ENCODE measurements at regions not wholly inside any gene's neighbourhood (a gene's known extent, or its start where the extent isn't known, plus 50 kb on each side); places are given as distances from the start of the nearest gene placed in this dataset.
A peak's percentile ranks its signal among the peaks of the same experiment; 100 is the strongest.

DNA sequence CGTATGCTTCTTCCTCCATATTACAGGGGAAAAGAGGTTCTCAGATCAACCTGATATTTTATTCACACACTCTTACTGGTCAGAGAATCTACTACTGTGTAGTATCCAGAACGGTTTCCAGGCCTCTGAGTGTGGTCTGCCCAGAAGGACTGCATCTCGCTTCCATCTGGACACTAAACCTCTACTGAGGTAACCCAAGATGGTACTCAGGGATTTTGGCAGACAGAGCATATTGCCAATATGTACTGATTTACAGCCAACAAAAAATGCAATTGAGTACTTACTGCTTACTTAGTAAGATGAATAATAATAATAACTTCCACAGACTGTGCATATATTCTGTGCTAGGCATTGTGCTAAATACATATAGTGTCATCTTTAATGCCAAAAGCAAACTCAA is 55.8 kb downstream of the CYRIA start:
- no peak for DNase-seq (ENCODE audit: extremely low read depth, insufficient read length)
- TF ChIP-seq, protein P1, sequence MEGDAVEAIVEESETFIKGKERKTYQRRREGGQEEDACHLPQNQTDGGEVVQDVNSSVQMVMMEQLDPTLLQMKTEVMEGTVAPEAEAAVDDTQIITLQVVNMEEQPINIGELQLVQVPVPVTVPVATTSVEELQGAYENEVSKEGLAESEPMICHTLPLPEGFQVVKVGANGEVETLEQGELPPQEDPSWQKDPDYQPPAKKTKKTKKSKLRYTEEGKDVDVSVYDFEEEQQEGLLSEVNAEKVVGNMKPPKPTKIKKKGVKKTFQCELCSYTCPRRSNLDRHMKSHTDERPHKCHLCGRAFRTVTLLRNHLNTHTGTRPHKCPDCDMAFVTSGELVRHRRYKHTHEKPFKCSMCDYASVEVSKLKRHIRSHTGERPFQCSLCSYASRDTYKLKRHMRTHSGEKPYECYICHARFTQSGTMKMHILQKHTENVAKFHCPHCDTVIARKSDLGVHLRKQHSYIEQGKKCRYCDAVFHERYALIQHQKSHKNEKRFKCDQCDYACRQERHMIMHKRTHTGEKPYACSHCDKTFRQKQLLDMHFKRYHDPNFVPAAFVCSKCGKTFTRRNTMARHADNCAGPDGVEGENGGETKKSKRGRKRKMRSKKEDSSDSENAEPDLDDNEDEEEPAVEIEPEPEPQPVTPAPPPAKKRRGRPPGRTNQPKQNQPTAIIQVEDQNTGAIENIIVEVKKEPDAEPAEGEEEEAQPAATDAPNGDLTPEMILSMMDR (IDR thresholded peaks at IDR 0.05; ENCODE audit: insufficient read depth, low read length, poor library complexity, severe bottlenecking) = no peak
- Histone ChIP-seq H3K36me3 (ENCODE audit: control insufficient read depth, insufficient read depth, low read length) (no peaks in the 10 kb centered on the region), H3K27me3 (replicated peaks; ENCODE audit: control insufficient read depth, insufficient read depth, low read length) (no peaks in the 10 kb centered on the region), H3K4me3 (replicated peaks; ENCODE audit: low read depth, low read length) (no peak overlapping the region)

DNA sequence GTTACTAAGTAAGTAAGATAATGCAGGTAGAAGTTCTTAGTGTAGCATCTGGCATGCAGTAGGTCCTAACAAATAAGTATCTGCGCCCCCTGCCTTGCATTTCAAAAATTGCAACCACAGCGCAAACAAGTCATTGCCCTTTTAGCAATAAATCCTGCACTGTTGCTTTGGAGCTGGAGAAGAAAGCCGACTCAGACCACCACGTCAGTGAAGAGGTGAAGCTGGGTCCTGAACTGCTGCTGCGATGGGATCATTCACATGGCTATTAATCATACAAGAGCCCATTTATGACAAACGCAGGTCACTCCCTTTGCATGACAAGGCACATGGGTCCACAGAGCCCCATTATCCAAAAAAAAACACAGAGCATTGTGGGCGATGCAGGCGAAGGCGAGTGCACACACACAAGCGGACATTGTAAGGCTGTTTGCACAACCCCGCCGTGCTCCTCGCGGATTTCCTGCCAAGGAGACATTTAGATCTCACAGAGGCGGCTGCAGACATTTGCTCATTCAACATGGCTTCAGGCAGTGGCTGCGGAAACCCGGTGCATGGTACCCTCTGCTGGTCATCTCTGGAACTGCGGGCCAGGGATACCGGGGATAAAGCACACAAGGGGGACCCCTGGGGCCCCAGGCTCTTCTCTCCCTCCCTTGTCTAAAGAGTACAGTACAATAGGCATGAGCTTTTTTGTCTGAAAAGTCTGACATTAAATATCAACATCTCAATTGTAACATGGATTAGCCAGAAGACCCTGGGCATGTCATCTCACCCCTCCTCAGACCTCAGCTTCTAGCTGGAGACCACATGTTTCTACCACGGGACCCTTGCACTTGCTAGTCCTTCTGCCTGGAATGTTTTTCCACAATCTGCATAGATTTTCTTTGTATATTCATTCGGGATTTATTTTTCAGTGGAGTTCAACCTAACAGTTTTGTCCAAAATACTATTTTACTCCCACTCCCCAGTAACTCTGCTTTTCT is 56.7 kb downstream of the CYRIA start:
- Histone ChIP-seq H3K36me3 (ENCODE audit: control insufficient read depth, insufficient read depth, low read length) (no peaks in the 10 kb centered on the region), H3K4me3 (replicated peaks; ENCODE audit: low read depth, low read length) (peak overlapping the region; percentile 41), H3K27me3 (replicated peaks; ENCODE audit: control insufficient read depth, insufficient read depth, low read length) (no peaks in the 10 kb centered on the region)
- TF ChIP-seq, protein P1 (IDR thresholded peaks at IDR 0.05; ENCODE audit: insufficient read depth, low read length, poor library complexity, severe bottlenecking) = peak; percentile 98
- DNase-seq (ENCODE audit: extremely low read depth, insufficient read length) = peak; percentile 69

DNA sequence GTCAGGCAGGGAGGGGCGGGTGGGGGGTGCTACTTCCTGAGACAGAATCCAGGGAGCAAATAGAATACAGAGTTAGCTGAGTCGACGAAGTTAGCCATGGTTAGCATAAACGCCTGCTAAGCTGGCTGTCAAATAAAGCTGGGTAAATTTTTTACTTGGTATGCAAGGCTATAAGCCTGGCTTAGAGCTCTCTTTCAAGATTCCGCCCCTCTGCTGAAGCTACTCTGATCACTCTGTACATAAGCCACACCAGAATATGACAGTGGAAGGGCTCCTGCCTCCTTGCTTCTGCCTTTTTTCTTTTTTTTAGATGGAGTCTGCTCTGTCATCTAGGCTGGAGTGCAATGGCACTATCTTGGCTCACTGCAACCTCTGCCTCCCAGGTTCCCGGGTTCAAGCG is 58.3 kb downstream of the CYRIA start:
- TF ChIP-seq, protein P1 (IDR thresholded peaks at IDR 0.05; ENCODE audit: insufficient read depth, low read length, poor library complexity, severe bottlenecking) = no peak
- Histone ChIP-seq H3K27me3 (replicated peaks; ENCODE audit: control insufficient read depth, insufficient read depth, low read length) (no peaks in the 10 kb centered on the region), H3K4me3 (replicated peaks; ENCODE audit: low read depth, low read length) (no peak overlapping the region), H3K36me3 (ENCODE audit: control insufficient read depth, insufficient read depth, low read length) (no peaks in the 10 kb centered on the region)
- no peak for DNase-seq (ENCODE audit: extremely low read depth, insufficient read length)

DNA sequence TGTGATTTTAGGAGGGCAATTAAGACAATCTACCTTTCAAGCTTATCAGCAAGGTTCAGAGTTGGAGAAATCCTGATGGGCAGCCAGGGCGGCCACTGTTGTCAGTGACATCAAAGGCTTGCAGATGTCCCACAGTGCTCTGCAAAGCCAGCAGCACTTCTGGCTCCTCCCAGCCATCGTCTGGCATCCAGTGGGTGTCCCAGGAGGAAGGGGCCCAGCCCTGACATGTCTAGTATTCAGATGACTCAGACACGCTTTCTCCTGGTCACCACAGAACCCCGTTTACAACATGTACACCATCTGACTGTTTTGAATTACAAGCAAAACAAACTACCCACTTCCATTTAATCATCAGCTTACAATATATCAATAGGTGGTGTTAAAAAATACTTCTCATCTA is 61.4 kb downstream of the CYRIA start:
- H3K27me3 ChIP-seq (replicated peaks; ENCODE audit: control insufficient read depth, insufficient read depth, low read length) = no peaks in the 10 kb centered on the region
- no peak overlapping the region for H3K4me3 ChIP-seq (replicated peaks; ENCODE audit: low read depth, low read length)
- TF ChIP-seq, protein P1 (IDR thresholded peaks at IDR 0.05; ENCODE audit: insufficient read depth, low read length, poor library complexity, severe bottlenecking) = no peak
- DNase-seq (ENCODE audit: extremely low read depth, insufficient read length) = no peak
- no peaks in the 10 kb centered on the region for H3K36me3 ChIP-seq (ENCODE audit: control insufficient read depth, insufficient read depth, low read length)

DNA sequence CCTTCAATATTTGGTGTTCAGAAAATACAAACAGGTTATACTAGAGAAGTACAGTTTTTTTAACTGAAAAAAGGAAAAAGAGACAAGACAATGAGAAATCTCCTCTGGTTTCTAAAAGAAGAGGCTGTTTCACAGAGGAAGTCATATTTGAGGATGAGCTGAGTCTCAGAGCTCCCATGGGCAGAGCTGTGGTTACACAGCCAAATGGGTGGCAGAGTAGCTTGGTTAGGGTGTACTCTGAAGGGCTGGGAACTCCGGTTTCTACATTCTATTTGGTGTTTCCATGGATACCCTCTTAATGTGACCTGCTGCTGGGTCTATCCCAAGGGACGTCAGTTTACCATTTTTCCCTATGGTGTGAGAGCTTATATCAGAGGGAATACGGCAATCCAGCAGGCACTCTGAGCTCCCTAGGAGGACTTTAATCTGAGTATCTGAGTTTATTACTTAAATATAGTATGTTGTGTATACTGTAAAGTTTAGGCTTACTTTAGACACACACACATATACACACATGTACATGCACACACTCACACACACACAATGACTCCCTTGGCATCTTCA is 74.2 kb downstream of the CYRIA start:
- Histone ChIP-seq H3K36me3 (ENCODE audit: control insufficient read depth, insufficient read depth, low read length) (no peaks in the 10 kb centered on the region), H3K27me3 (replicated peaks; ENCODE audit: control insufficient read depth, insufficient read depth, low read length) (no peaks in the 10 kb centered on the region), H3K4me3 (replicated peaks; ENCODE audit: low read depth, low read length) (no peak overlapping the region)
- DNase-seq (ENCODE audit: extremely low read depth, insufficient read length) = no peak
- TF ChIP-seq, protein P1 (IDR thresholded peaks at IDR 0.05; ENCODE audit: insufficient read depth, low read length, poor library complexity, severe bottlenecking) = no peak
